ENCODE measurements at regions not wholly inside any gene's neighbourhood (a gene's known extent, or its start where the extent isn't known, plus 50 kb on each side); places are given as distances from the start of the nearest gene placed in this dataset.
A peak's percentile ranks its signal among the peaks of the same experiment; 100 is the strongest.

- no peak for DNase-seq
Observed at GRCh38 chr1:9419369-9420041, 119.8 kb upstream of the SLC25A33 start.

- no peak for DNase-seq
Observed at GRCh38 chr1:9420835-9421532, 118.3 kb upstream of the SLC25A33 start.

- DNase-seq = no peak
Observed at GRCh38 chr1:9421533-9421873, 117.8 kb upstream of the SLC25A33 start.

- DNase-seq = no peak
Observed at GRCh38 chr1:9422321-9422720, 116.9 kb upstream of the SLC25A33 start.

GRCh38 chr1:9422911-9423505, 116.3 kb upstream of the SLC25A33 start:
- no peak for DNase-seq

- no peak for DNase-seq
Observed at GRCh38 chr1:9424261-9424660, 115.0 kb upstream of the SLC25A33 start.

GRCh38 chr1:9425859-9426258, 113.4 kb upstream of the SLC25A33 start:
- DNase-seq = no peak

GRCh38 chr1:9426291-9426711, 113.0 kb upstream of the SLC25A33 start:
- DNase-seq = peak; percentile 73

GRCh38 chr1:9427388-9427787, 111.9 kb upstream of the SLC25A33 start:
- no peak for DNase-seq

GRCh38 chr1:9428601-9429341, 110.5 kb upstream of the SLC25A33 start:
- DNase-seq = peak; percentile 99

- no peak for DNase-seq
Observed at GRCh38 chr1:9429342-9429711, 109.9 kb upstream of the SLC25A33 start.

- no peak for DNase-seq
Observed at GRCh38 chr1:9434247-9435152, 104.8 kb upstream of the SLC25A33 start.

GRCh38 chr1:9435153-9435636, 104.1 kb upstream of the SLC25A33 start:
- DNase-seq = no peak

- no peak for DNase-seq
Observed at GRCh38 chr1:9435854-9436640, 103.2 kb upstream of the SLC25A33 start.

- no peak for DNase-seq
Observed at GRCh38 chr1:9437961-9438430, 101.3 kb upstream of the SLC25A33 start.

GRCh38 chr1:9438431-9439073, 100.7 kb upstream of the SLC25A33 start:
- no peak for DNase-seq

GRCh38 chr1:9439074-9439761, 100.0 kb upstream of the SLC25A33 start:
- no peak for DNase-seq

GRCh38 chr1:9440261-9440660, 99.0 kb upstream of the SLC25A33 start:
- DNase-seq = no peak

GRCh38 chr1:9440763-9441194, 98.5 kb upstream of the SLC25A33 start:
- no peak for DNase-seq

GRCh38 chr1:9441451-9442133, 97.7 kb upstream of the SLC25A33 start:
- DNase-seq = no peak
